ENCODE measurements at regions not wholly inside any gene's neighbourhood (a gene's known extent, or its start where the extent isn't known, plus 50 kb on each side); places are given as distances from the start of the nearest gene placed in this dataset.

DNA sequence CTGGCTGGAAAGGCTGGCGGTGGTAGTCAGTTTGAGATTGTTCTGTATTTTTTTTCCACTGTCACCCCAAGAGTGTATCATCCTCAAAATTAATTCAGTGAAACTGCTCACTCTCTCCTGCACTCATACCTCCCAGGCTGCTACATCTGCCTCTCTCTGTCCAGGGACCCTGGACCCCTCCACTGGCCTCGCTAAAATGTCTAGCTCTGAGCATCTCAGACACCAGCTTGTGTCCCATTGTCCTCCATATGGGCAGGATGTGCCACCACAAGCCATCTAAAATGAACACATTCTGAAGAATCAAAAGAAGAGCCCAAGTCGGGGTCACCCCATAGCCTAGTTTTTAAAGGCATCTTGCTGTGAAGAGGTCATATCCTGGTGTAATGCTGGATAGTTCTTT is 345.5 kb upstream of the TSHZ3 start:
- TF ChIP-seq, protein P1, sequence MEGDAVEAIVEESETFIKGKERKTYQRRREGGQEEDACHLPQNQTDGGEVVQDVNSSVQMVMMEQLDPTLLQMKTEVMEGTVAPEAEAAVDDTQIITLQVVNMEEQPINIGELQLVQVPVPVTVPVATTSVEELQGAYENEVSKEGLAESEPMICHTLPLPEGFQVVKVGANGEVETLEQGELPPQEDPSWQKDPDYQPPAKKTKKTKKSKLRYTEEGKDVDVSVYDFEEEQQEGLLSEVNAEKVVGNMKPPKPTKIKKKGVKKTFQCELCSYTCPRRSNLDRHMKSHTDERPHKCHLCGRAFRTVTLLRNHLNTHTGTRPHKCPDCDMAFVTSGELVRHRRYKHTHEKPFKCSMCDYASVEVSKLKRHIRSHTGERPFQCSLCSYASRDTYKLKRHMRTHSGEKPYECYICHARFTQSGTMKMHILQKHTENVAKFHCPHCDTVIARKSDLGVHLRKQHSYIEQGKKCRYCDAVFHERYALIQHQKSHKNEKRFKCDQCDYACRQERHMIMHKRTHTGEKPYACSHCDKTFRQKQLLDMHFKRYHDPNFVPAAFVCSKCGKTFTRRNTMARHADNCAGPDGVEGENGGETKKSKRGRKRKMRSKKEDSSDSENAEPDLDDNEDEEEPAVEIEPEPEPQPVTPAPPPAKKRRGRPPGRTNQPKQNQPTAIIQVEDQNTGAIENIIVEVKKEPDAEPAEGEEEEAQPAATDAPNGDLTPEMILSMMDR (IDR thresholded peaks at IDR 0.05; ENCODE audit: unreplicated experiment) = no peak
- no peak for DNase-seq (ENCODE audit: unreplicated experiment)
- intact Hi-C loops (cut with micrococcal nuclease) = no loop called here
- H3K4me3 Mint-ChIP-seq (ENCODE audit: unreplicated experiment) = no peak overlapping the region
- ChIA-PET POLR2A (no interaction called here), CTCF (no interaction called here)
- H3K4me1 Mint-ChIP-seq (ENCODE audit: insufficient read depth, unreplicated experiment) = no peaks in the 10 kb centered on the region
- peaks cover 39% of the 10 kb centered on the region for H3K9me3 Mint-ChIP-seq (ENCODE audit: unreplicated experiment)
- no peaks in the 10 kb centered on the region for H3K27me3 Mint-ChIP-seq (ENCODE audit: insufficient read depth, unreplicated experiment)
- BruUV-seq (replicated peaks) = no TSS peak
- no peak overlapping the region for H3K27ac Mint-ChIP-seq (ENCODE audit: low read depth, unreplicated experiment)
- H3K36me3 Mint-ChIP-seq (ENCODE audit: insufficient read depth, unreplicated experiment) = no peaks in the 10 kb centered on the region

DNA sequence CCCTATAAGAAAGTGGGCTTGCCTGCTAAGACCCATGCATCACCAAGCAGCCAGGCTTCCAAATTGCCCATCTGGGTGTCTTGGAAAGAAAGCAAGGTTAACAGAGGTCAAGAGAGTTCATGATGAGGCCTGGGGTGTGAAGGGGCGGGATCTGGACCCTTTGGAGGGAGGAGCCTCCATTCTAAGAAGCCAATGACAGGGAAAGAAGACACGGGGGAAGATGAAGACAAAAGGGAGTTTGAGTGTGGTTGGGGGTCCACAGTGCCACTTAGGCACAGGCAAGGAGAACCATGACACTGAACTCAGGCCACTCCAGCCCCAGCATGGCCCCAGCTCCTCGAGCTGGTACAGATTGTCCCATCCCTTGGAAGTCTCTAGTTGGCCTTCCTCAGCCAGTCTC is 350.2 kb upstream of the TSHZ3 start:
- DNase-seq (ENCODE audit: unreplicated experiment) = no peak
- BruUV-seq (replicated peaks) = no TSS peak
- Mint-ChIP-seq H3K9me3 (ENCODE audit: unreplicated experiment) (peaks cover 56% of the 10 kb centered on the region), H3K4me3 (ENCODE audit: unreplicated experiment) (no peak overlapping the region), H3K27ac (ENCODE audit: low read depth, unreplicated experiment) (no peak overlapping the region), H3K27me3 (ENCODE audit: insufficient read depth, unreplicated experiment) (no peaks in the 10 kb centered on the region), H3K36me3 (ENCODE audit: insufficient read depth, unreplicated experiment) (no peaks in the 10 kb centered on the region), H3K4me1 (ENCODE audit: insufficient read depth, unreplicated experiment) (no peaks in the 10 kb centered on the region)
- ChIA-PET POLR2A (no interaction called here), CTCF (no interaction called here)
- intact Hi-C loops (cut with micrococcal nuclease) = no loop called here
- TF ChIP-seq, protein P1 (IDR thresholded peaks at IDR 0.05; ENCODE audit: unreplicated experiment) = no peak

DNA sequence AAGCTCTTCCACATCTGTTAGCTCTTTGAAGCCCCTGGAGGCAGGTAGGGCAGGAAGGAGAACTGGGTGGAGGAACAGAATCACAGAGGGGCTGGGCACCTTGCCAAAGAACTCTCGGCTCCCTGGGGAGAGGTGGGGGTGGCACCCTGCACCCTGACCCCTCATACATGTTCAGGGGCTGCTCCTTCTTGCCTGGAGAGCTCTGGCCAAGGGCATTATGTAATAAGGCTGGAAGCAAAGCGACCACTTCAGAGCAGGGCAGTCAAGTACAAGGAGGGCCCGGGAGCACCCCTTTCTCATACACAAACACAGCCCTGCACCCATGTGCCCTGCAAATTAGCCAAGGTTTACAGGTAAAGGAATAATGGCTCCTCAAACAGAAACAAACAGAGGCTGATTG is 351.9 kb upstream of the TSHZ3 start:
- no peak for DNase-seq (ENCODE audit: unreplicated experiment)
- no TSS peak for BruUV-seq (replicated peaks)
- Mint-ChIP-seq H3K9me3 (ENCODE audit: unreplicated experiment) (peaks cover 49% of the 10 kb centered on the region), H3K4me3 (ENCODE audit: unreplicated experiment) (no peak overlapping the region), H3K4me1 (ENCODE audit: insufficient read depth, unreplicated experiment) (no peaks in the 10 kb centered on the region), H3K27ac (ENCODE audit: low read depth, unreplicated experiment) (no peak overlapping the region), H3K27me3 (ENCODE audit: insufficient read depth, unreplicated experiment) (no peaks in the 10 kb centered on the region), H3K36me3 (ENCODE audit: insufficient read depth, unreplicated experiment) (no peaks in the 10 kb centered on the region)
- intact Hi-C loops (cut with micrococcal nuclease) = no loop called here
- POLR2A ChIA-PET = no interaction called here
- TF ChIP-seq, protein P1 (IDR thresholded peaks at IDR 0.05; ENCODE audit: unreplicated experiment) = no peak
- CTCF ChIA-PET = no interaction called here

DNA sequence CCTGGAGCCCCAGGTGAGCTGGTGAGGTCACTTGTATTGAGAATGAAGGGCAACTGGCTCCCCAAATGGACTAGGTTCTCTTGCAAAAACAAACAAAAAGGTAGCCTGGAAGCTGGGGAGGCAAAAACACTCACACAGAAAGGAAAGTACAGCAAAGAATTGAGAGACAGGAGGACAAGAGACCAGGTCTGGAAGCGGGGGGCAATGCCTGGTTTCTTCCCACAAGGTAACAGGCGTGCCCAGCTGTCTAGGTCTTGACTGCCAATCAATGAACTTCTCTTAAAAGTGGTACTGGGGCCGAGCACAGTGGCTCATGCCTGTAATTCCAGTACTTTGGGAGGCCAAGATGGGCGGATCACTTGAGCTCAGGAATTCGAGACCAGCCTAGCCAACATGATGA is 356.4 kb upstream of the TSHZ3 start:
- DNase-seq (ENCODE audit: unreplicated experiment) = no peak
- no peak overlapping the region for H3K4me3 Mint-ChIP-seq (ENCODE audit: unreplicated experiment)
- POLR2A ChIA-PET = no interaction called here
- H3K27me3 Mint-ChIP-seq (ENCODE audit: insufficient read depth, unreplicated experiment) = no peaks in the 10 kb centered on the region
- peaks cover 54% of the 10 kb centered on the region for H3K9me3 Mint-ChIP-seq (ENCODE audit: unreplicated experiment)
- CTCF ChIA-PET = interaction anchor here (0.6 kb wide), 1 partner anchor 1286 kb away, joined by 5 read pairs; no protein-coding TSS in a partner anchor
- no peaks in the 10 kb centered on the region for H3K36me3 Mint-ChIP-seq (ENCODE audit: insufficient read depth, unreplicated experiment)
- H3K4me1 Mint-ChIP-seq (ENCODE audit: insufficient read depth, unreplicated experiment) = no peaks in the 10 kb centered on the region
- BruUV-seq (replicated peaks) = no TSS peak
- intact Hi-C loops (cut with micrococcal nuclease) = no loop called here
- H3K27ac Mint-ChIP-seq (ENCODE audit: low read depth, unreplicated experiment) = no peak overlapping the region
- TF ChIP-seq, protein P1 (IDR thresholded peaks at IDR 0.05; ENCODE audit: unreplicated experiment) = no peak
